SK-N-SH treated with all-trans-retinoic acid at 6 μM for 48 hours (cell line): ENCODE measurements at regions not wholly inside any gene's neighbourhood (a gene's known extent, or its start where the extent isn't known, plus 50 kb on each side); places are given as distances from the start of the nearest gene placed in this dataset.

Source experiments
- ARNTL ChIP-seq: fragments of 450-650 bp; formaldehyde crosslinking; IDR thresholded peaks from 2 replicates; pipeline ENCODE4 v1.5.0; 2020; ENCODE audit warnings: low read depth, mild to moderate bottlenecking, moderate library complexity, borderline replicate concordance
- CREB5 ChIP-seq: fragments of 250-450 bp; sonication (Bioruptor Pico); IDR thresholded peaks from 2 replicates; pipeline ENCODE4 v1.5.1; 2020; ENCODE audit warnings: low read depth, mild to moderate bottlenecking, moderate library complexity
- CSDC2 ChIP-seq: fragments of 250-450 bp; sonication (Bioruptor Pico); IDR thresholded peaks from 2 replicates; pipeline ENCODE4 v1.5.0; 2020; ENCODE audit warnings: mild to moderate bottlenecking, moderate library complexity
- RARB ChIP-seq: fragments of 250-450 bp; sonication (Bioruptor Pico); IDR thresholded peaks from 2 replicates; pipeline ENCODE4 v1.8.0; 2021; ENCODE audit warnings: mild to moderate bottlenecking, moderate library complexity
- SNAI2 ChIP-seq: fragments of 250-450 bp; sonication (Bioruptor Pico); IDR thresholded peaks from 2 replicates; pipeline ENCODE4 v1.5.0; 2020; ENCODE audit warnings: mild to moderate bottlenecking, moderate library complexity
- TCF4 ChIP-seq: fragments of 250-450 bp; sonication (Bioruptor Pico); IDR thresholded peaks from 2 replicates; pipeline ENCODE4 v1.8.0; 2021; ENCODE audit warnings: mild to moderate bottlenecking, moderate library complexity, borderline replicate concordance
- ZFP3 ChIP-seq: fragments of 250-450 bp; sonication (Bioruptor Pico); IDR thresholded peaks from 2 replicates; pipeline ENCODE4 v1.5.0; 2020; ENCODE audit warnings: mild to moderate bottlenecking, moderate library complexity
- ZNF8 ChIP-seq: fragments of 450-650 bp; formaldehyde crosslinking; IDR thresholded peaks from 2 replicates; pipeline ENCODE4 v1.5.0; 2020; ENCODE audit warnings: mild to moderate bottlenecking, moderate library complexity
- TF ChIP-seq, protein P1 (sequence below): fragments of 250-450 bp; sonication (Bioruptor Pico); IDR thresholded peaks from 2 replicates; pipeline ENCODE4 v1.8.0; 2020; ENCODE audit warnings: mild to moderate bottlenecking, moderate library complexity, borderline replicate concordance
- TF ChIP-seq, protein P2 (sequence below): fragments of 250-450 bp; sonication (Bioruptor Pico); IDR thresholded peaks from 2 replicates; pipeline ENCODE4 v1.8.0; 2021; ENCODE audit warnings: low read depth, mild to moderate bottlenecking, moderate library complexity, borderline replicate concordance

DNA sequence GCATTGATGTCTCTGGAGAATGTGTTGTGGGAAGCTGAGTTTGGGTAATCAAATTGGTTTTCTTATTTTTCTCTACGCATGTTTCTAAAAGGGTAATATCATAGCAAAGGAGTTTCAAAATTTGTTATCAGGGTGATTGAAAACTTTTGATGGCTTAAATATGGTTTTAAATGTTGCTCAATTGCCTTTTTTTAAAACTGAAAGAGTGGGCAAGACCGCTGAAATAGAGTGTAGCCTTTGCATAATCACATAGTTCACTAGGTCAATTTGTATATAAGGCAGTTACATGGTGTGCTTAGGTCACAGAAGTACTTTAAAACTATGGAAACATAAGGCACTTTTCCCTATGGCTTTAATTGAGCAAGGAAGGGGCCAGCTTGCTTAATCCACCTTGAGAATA is 167.4 kb downstream of the SNAPC1 start:
- TF ChIP-seq, protein P1, sequence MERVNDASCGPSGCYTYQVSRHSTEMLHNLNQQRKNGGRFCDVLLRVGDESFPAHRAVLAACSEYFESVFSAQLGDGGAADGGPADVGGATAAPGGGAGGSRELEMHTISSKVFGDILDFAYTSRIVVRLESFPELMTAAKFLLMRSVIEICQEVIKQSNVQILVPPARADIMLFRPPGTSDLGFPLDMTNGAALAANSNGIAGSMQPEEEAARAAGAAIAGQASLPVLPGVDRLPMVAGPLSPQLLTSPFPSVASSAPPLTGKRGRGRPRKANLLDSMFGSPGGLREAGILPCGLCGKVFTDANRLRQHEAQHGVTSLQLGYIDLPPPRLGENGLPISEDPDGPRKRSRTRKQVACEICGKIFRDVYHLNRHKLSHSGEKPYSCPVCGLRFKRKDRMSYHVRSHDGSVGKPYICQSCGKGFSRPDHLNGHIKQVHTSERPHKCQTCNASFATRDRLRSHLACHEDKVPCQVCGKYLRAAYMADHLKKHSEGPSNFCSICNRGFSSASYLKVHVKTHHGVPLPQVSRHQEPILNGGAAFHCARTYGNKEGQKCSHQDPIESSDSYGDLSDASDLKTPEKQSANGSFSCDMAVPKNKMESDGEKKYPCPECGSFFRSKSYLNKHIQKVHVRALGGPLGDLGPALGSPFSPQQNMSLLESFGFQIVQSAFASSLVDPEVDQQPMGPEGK, result no peak
- TF ChIP-seq CREB5 (CRISPR knock-in tag) (no peak), CSDC2 (CRISPR knock-in tag) (no peak), ZFP3 (CRISPR knock-in tag) (no peak), TCF4 (CRISPR knock-in tag) (no peak), ARNTL (no peak), ZNF8 (CRISPR knock-in tag) (no peak), RARB (CRISPR knock-in tag) (no peak), SNAI2 (CRISPR knock-in tag) (no peak)
- TF ChIP-seq, protein P2, sequence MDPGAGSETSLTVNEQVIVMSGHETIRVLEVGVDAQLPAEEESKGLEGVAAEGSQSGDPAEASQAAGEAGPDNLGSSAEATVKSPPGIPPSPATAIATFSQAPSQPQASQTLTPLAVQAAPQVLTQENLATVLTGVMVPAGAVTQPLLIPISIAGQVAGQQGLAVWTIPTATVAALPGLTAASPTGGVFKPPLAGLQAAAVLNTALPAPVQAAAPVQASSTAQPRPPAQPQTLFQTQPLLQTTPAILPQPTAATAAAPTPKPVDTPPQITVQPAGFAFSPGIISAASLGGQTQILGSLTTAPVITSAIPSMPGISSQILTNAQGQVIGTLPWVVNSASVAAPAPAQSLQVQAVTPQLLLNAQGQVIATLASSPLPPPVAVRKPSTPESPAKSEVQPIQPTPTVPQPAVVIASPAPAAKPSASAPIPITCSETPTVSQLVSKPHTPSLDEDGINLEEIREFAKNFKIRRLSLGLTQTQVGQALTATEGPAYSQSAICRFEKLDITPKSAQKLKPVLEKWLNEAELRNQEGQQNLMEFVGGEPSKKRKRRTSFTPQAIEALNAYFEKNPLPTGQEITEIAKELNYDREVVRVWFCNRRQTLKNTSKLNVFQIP, result no peak
